CD4-positive, alpha-beta T cell treated with Interleukin-2 at 100 ng/mL for 4 hours (primary cell): ENCODE measurements at regions not wholly inside any gene's neighbourhood (a gene's known extent, or its start where the extent isn't known, plus 50 kb on each side); places are given as distances from the start of the nearest gene placed in this dataset.
"Not testable (repeated sequence)": the region's sequence is repeated elsewhere in the genome, so short reads cannot be mapped to it uniquely, and the experiment has no call there.

Experiments used
- DNase-seq: peaks from one replicate; pipeline ENCODE4 v3.0.0-alpha.2; 2020; ENCODE audit warnings: low spot score

GRCh38 chr3:34056951-34057390, 258.5 kb downstream of the PDCD6IP start:
- no peak for DNase-seq

GRCh38 chr3:34060995-34061394, 262.6 kb downstream of the PDCD6IP start:
- DNase-seq: not testable (repeated sequence)

GRCh38 chr3:34065901-34066300, 267.5 kb downstream of the PDCD6IP start:
- no peak for DNase-seq

- DNase-seq: no peak
Measured at GRCh38 chr3:34066328-34066727, 267.9 kb downstream of the PDCD6IP start.

DNA sequence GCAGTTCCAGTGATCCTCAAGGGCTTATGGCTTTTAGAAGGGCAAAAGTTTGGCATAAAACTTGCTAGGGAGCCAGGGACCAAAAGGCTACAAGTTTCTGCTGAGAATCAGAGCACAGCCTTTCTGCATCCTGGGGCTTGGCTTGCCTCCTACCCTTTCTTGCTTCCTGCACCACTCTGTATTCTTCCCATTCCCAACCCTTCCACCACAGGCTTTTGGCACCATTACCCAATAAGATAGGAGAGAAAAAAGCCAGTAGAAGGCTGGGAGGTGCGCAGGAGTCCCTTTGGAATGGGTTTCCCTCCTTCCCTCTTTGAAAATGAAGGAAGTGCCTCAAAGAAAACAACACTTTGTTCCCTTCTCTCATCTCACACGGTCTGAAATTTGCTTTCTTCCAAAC, 268.6 kb downstream of the PDCD6IP start:
- no peak for DNase-seq

DNA sequence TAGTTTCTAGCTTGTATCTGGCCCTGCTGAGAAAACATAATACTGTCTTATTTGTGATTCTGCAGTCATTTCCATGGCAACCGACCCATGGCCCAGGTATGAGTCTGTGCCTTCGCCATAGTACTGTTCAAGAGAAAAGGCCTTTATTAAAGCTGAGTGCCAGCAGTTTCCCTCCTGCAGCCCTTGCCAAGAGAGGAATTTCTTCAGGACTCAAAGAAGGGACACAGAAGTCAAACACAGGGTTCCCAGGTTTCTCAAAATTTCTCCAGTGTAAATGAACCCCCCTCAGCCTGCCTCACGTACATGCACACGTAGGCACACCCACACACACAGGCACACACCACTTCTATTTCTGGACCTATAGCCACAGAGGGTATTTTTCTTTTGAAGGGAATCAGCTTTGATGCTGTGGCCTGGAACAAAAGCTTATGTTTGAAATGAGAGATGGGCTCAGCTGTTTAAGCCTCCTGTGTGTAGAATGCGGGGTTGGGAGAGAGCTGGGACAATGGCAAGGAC, 269.2 kb downstream of the PDCD6IP start:
- DNase-seq: no peak

- no peak for DNase-seq
Measured at GRCh38 chr3:34068505-34068904, 270.1 kb downstream of the PDCD6IP start.

DNA sequence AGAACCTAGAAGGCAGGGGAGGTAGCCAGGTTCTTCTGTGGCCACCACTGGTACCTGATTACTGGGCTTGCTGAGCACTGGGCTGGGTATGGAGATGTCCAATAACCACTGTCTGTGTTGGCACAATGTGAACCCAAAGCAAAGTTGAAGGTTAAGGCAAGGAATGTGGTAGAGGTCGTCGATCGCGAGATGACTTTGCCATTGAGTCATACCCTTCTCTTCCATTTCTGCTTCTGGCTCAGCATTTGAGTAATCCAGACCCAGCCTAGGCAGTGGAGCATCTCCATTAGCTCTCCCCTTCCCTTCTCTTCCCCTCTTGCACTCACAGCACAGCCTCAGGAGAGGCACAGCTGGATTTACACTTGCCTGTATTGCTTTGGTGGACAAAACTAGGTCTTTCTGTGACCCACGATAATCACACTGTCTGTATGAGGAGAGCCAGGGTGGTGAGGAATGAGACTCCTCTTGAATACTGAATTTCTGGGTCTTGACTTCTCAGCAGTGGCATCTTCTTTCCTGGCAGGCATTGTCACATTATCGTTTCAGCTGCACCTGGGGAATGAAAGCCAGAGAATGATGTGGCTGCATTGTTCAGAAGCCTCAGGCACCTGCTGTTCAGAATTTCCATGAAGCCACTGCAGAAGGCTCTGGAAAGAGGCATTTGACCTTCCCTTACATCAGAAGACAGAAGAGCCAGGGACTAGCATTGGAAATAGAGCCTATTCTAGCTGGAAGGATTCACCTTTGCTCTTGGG, 272.6 kb downstream of the PDCD6IP start:
- no peak for DNase-seq

DNA sequence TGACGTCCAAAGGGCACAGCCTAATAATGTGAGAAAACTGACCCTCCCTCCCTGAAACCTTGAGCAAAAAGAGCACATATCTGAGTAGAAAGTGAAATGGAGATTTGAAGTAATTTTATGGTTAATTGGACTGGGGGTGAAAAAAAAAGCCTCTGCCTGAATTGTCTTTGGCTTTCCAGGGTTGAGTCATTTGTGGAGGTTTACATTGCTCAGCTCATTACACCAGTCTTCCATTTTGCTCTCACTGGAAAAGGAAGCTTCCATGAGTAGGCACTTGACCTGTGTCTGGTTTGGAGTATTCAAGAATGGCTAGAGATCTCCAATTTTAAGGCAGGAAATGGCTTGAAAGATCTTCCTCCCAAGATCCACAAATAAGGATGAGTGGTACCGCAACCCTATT, 273.9 kb downstream of the PDCD6IP start:
- DNase-seq: no peak

DNA sequence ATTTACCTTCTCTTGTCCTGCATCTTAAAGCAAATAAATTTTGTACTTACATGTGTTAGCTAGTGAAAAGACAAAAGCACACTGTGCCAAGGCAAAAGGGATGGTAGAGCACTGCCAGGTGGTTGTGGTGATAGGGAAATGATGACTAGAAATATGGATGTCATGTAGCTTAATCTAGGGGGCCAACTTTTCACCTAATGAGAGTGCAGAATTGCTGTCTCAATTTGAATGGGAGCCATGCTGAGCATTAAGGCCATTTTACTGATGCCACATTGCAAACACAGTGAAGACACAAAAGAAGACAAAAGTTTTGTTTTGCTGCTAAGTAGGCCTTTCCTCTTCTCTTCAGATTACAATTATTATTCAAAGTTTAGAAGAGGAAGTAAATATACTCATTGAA, 274.7 kb downstream of the PDCD6IP start:
- DNase-seq: no peak

GRCh38 chr3:34073961-34074360, 275.5 kb downstream of the PDCD6IP start:
- no peak for DNase-seq

DNA sequence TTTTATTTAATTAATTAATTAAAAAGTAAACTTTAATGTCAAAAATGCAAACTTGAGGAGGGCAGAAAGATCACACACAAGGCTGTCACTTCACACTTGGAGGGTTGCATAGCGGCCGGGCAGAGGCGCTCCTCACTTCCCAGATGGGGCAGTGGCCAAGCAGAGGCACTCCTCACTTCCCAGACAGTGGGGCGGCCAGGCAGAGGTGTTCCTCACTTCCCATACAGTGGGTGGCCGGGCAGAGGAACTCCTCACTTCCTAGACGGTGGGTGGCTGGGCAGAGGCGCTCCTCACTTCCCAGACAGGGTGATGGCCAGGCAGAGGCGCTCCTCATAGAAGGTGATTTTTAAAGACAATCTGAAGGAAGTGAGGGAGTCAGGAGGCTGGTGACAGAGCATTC, 277.5 kb downstream of the PDCD6IP start:
- no peak for DNase-seq

- DNase-seq: no peak
Measured at GRCh38 chr3:34077417-34078195, 279.2 kb downstream of the PDCD6IP start.

DNA sequence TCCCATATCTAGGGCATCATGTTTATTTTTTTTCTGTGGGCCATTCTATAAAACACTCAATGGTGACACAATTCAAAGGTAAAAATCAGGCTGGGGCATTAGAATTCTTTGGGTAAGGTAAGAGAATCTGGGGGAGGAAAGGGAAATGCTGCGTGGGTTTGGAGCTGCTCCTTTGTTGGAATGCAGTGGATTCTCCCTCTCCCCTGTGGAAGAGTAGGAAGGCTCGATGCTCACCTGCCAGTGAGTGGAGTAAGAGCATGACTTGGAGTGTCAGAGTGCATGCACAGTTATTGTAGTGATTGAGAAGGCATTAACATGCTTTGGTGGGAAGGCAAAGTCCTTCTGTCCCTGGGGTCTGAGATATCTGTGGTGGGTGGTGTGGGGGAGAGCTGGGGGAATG, 280.0 kb downstream of the PDCD6IP start:
- DNase-seq: no peak

GRCh38 chr3:34079849-34080248, 281.4 kb downstream of the PDCD6IP start:
- not testable (repeated sequence) for DNase-seq

- not testable (repeated sequence) for DNase-seq
Measured at GRCh38 chr3:34090379-34090778, 291.9 kb downstream of the PDCD6IP start.

DNA sequence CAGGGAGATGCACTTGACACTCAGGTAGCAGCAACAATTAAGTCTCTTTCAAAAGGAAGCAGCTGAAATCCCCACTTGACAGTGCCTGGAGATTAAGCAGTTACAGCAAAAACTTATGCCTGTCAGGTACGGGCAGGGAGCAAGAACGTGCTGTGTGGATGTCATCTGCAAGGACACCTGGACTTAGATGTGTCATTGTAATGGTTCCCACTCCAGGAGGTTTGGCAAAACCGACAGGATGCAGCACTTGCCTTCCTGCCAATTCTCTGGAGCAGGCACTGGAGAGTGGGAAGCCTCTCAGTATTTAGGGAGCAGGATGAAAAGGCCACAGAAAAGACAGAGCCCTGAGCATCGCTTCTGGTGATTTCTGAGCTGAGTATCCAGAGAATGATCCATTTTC, 292.4 kb downstream of the PDCD6IP start:
- no peak for DNase-seq

GRCh38 chr3:34094280-34094679, 295.9 kb downstream of the PDCD6IP start:
- not testable (repeated sequence) for DNase-seq

- no peak for DNase-seq
Measured at GRCh38 chr3:34102288-34102687, 303.9 kb downstream of the PDCD6IP start.

- no peak for DNase-seq
Measured at GRCh38 chr3:34106379-34106778, 307.9 kb downstream of the PDCD6IP start.

GRCh38 chr3:34106879-34107278, 308.4 kb downstream of the PDCD6IP start:
- no peak for DNase-seq

DNA sequence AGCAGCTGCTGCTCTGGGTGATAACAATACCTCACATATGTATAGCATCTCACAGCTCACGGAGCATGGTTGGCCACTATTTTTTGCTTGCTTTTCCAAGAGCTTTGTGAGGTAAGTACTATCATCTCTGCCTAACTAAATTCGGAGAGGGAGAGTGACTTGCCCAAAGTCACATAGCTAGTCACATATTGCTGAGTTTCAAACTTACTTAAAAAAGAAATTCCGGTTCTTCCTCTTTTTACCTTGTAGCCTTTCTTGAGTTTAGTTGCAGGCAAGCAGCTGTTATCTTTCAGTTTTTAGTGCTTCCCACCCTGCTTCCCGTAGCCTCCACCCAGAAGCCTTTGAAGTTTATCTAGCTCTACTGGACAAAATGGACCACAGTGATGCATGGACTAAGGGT, 309.2 kb downstream of the PDCD6IP start:
- DNase-seq: no peak

DNA sequence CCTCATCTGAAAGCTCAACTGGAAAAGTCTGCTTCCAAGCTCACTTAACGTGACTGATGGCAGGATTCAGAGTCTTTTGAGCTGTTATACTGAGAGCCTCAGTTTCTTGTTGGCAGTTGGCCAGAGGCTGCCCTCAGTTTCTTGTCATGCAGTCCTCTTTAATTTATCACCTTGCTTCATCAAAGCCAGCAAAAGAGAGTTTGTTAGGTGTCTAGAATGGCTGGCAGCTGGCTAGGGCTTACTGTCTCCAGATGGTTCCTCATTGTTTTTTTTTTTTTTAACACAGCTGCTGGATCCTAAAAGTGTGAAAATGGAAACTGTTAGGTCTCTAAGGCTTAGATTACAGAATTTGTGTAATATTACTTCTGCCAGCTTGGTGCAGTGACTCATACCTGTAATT, 310.6 kb downstream of the PDCD6IP start:
- DNase-seq: no peak
